Vagina (tissue), 2 donors: ENCODE measurements at regions not wholly inside any gene's neighbourhood (a gene's known extent, or its start where the extent isn't known, plus 50 kb on each side); places are given as distances from the start of the nearest gene placed in this dataset.
"Not testable (repeated sequence)": the region's sequence is repeated elsewhere in the genome, so short reads cannot be mapped to it uniquely, and the experiment has no call there.

ENCODE experiments used
- DNase-seq, 2 donors: peaks; one replicate each; pipeline ENCODE4 v3.0.0-alpha.2; 2017; ENCODE audit errors: extremely low spot score in 2 of 2
- H3K27ac ChIP-seq: fragments of 200-600 bp; sonication (generic); one replicate; pipeline ENCODE4 v1.5.1; 2019
- H3K27me3 ChIP-seq: fragments of 200-600 bp; sonication (generic); one replicate; pipeline ENCODE4 v1.5.1; 2019
- H3K36me3 ChIP-seq, 2 donors: fragments of 200-600 bp; sonication (generic); one replicate each; pipeline ENCODE4 v1.5.1; 2017 to 2019
- H3K4me1 ChIP-seq: fragments of 200-600 bp; sonication (generic); one replicate; pipeline ENCODE4 v1.5.1; 2019
- H3K4me3 ChIP-seq, 2 donors: fragments of 200-600 bp; sonication (generic); 1 replicate in 1 of 2; 2 replicates in 1 of 2; pipeline ENCODE4 v1.5.1; 2016 to 2019
- H3K9me3 ChIP-seq: fragments of 200-600 bp; sonication (generic); one replicate; pipeline ENCODE4 v1.5.1; 2019
- POLR2A ChIP-seq, 2 donors: fragments of 450-650 bp; IDR thresholded peaks; one replicate each; pipeline ENCODE4 v1.6.1; 2017; ENCODE audit warnings: antibody characterized with exemption in 2 of 2, mild to moderate bottlenecking in 2 of 2, moderate library complexity in 2 of 2
- POLR2AphosphoS5 ChIP-seq, 2 donors: sonication (generic); formaldehyde crosslinking; IDR thresholded peaks; one replicate each; pipeline ENCODE4 v1.9.0; 2017; ENCODE audit warnings: antibody characterized with exemption in 2 of 2, mild to moderate bottlenecking in 2 of 2, low read depth in 1 of 2; ENCODE audit not compliant: insufficient read depth in 1 of 2
- intact Hi-C: fragments of 100-400 bp; cut with DNase I; formaldehyde crosslinking; loops from one replicate; pipeline ENCODE4 v1.15.1; 2023
- TF ChIP-seq, protein P1 (sequence below), 3 experiments: fragments of 450-650 bp in 2 of 3; fragments of 200-600 bp in 1 of 3; sonication (generic) in 1 of 3; IDR thresholded peaks; one replicate each; pipeline ENCODE4 v1.5.1; 2017 to 2019; ENCODE audit warnings: antibody characterized with exemption in 3 of 3, mild to moderate bottlenecking in 2 of 3, moderate library complexity in 2 of 3

DNA sequence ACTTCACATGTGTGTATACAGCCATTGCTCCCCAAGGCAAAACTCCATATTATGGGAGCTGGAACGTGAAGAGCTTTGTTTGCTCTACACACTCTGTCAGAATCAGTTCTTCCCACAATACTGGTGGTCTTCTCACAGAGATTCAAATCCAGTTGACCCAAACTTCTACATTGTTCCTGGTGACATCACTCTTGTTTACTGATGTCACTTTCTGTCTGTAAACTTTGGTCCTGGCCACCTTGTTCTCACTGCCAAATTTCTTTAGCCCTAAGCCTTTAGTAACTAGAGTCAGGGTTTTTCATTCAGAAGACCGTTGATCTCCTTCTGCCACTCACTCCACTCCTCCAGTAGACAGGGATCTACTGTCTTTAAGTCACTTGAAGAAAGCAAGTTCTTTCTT is 386.0 kb upstream of the ZEB2 start:
- Histone ChIP-seq H3K27me3 (no peaks in the 10 kb centered on the region), H3K4me1 (no peaks in the 10 kb centered on the region), H3K36me3 (no peaks in the 10 kb centered on the region), H3K27ac (no peak overlapping the region), H3K9me3 (no peaks in the 10 kb centered on the region), H3K4me3 (no peak overlapping the region)
- no peak for DNase-seq
- intact Hi-C loops, result no loop called here
- TF ChIP-seq, protein P1, sequence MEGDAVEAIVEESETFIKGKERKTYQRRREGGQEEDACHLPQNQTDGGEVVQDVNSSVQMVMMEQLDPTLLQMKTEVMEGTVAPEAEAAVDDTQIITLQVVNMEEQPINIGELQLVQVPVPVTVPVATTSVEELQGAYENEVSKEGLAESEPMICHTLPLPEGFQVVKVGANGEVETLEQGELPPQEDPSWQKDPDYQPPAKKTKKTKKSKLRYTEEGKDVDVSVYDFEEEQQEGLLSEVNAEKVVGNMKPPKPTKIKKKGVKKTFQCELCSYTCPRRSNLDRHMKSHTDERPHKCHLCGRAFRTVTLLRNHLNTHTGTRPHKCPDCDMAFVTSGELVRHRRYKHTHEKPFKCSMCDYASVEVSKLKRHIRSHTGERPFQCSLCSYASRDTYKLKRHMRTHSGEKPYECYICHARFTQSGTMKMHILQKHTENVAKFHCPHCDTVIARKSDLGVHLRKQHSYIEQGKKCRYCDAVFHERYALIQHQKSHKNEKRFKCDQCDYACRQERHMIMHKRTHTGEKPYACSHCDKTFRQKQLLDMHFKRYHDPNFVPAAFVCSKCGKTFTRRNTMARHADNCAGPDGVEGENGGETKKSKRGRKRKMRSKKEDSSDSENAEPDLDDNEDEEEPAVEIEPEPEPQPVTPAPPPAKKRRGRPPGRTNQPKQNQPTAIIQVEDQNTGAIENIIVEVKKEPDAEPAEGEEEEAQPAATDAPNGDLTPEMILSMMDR (IDR thresholded peaks at IDR 0.05), result no peak
- TF ChIP-seq POLR2AphosphoS5 (IDR thresholded peaks at IDR 0.05; ENCODE audit: insufficient read depth in 1 of 2, low read depth in 1 of 2) (no peak), POLR2A (IDR thresholded peaks at IDR 0.05) (no peak)

DNA sequence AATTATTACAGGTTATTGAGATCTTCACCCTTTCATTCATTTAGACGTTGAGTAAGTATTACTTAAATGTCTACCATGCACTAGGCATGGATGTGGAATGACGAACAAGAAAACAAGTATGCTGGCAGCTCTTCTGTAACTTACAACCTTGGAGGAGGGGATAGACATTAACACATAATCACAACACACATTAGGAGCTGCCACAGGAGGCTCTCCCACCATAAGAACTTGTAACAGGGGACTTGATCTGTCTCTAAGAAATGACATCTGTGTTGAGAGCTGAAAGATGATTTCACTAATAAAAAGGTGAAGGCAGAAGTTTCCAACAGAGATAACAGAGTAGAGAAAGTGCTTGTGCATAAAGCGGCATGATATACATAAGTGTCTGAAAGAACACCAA is 384.7 kb upstream of the ZEB2 start:
- intact Hi-C loops, result no loop called here
- H3K9me3 ChIP-seq, result no peaks in the 10 kb centered on the region
- H3K27me3 ChIP-seq, result no peaks in the 10 kb centered on the region
- no peaks in the 10 kb centered on the region for H3K4me1 ChIP-seq
- H3K36me3 ChIP-seq, result no peaks in the 10 kb centered on the region
- no peak overlapping the region for H3K27ac ChIP-seq
- DNase-seq, result no peak
- TF ChIP-seq, protein P1 (IDR thresholded peaks at IDR 0.05), result no peak
- TF ChIP-seq POLR2A (IDR thresholded peaks at IDR 0.05) (no peak), POLR2AphosphoS5 (IDR thresholded peaks at IDR 0.05; ENCODE audit: insufficient read depth in 1 of 2, low read depth in 1 of 2) (no peak)
- no peak overlapping the region for H3K4me3 ChIP-seq

DNA sequence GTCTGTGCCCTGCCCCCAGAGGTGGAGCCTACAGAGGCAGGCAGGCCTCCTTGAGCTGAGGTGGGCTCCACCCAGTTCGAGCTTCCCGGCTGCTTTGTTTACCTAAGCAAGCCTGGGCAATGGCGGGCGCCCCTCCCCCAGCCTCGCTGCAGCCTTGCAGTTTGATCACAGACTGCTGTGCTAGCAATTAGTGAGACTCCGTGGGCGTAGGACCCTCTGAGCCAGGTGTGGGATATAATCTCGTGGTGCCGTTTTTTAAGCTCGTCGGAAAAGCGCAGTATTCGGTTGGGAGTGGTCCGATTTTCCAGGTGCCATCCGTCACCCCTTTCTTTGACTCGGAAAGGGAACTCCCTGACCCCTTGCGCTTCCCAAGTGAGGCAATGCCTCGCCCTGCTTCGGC is 383.1 kb upstream of the ZEB2 start:
- DNase-seq, H3K9me3 ChIP-seq, H3K27ac ChIP-seq, H3K4me1 ChIP-seq, H3K27me3 ChIP-seq, H3K4me3 ChIP-seq, intact Hi-C loops, H3K36me3 ChIP-seq: not testable (repeated sequence)

DNA sequence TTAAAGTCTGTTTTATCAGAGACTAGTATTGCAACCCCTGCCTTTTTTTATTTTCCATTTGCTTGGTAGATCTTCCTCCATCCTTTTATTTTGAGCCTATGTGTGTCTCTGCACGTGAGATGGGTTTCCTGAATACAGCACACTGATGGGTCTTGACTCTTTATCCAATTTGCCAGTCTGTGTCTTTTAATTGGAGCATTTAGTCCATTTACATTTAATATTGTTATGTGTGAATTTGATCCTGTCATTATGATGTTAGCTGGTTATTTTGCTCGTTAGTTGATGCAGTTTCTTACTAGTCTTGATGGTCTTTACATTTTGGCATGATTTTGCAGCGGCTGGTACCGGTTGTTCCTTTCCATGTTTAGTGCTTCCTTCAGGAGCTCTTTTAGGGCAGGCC is 381.5 kb upstream of the ZEB2 start:
- H3K27ac ChIP-seq, H3K9me3 ChIP-seq, H3K4me3 ChIP-seq, H3K36me3 ChIP-seq, DNase-seq, H3K27me3 ChIP-seq, H3K4me1 ChIP-seq, intact Hi-C loops: not testable (repeated sequence)

DNA sequence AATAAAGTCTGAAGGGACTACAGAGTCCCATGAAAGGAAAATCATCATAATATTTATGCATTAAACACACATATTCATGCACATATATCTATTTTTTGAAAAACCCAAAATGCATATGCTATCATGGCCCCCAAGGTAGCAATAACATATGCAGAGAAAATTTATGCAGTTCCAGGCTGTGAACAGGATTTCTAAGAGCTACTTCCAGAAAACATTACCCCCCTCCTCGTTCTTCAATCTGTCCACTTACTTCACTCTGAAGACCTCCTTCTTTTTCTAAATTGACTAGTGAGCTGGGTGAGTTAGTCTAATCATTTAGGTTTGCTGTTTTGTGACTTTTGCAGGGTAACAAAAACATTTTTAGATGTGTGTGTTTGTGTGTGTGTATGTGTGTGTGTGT is 376.4 kb upstream of the ZEB2 start:
- DNase-seq, result no peak
- Histone ChIP-seq H3K9me3 (no peaks in the 10 kb centered on the region), H3K4me1 (no peaks in the 10 kb centered on the region), H3K27me3 (no peaks in the 10 kb centered on the region), H3K36me3 (no peaks in the 10 kb centered on the region), H3K27ac (no peak overlapping the region), H3K4me3 (no peak overlapping the region)
- intact Hi-C loops, result no loop called here
- TF ChIP-seq POLR2AphosphoS5 (IDR thresholded peaks at IDR 0.05; ENCODE audit: insufficient read depth in 1 of 2, low read depth in 1 of 2), result no peak
- TF ChIP-seq, protein P1 (IDR thresholded peaks at IDR 0.05), result no peak
- TF ChIP-seq POLR2A (IDR thresholded peaks at IDR 0.05), result no peak

DNA sequence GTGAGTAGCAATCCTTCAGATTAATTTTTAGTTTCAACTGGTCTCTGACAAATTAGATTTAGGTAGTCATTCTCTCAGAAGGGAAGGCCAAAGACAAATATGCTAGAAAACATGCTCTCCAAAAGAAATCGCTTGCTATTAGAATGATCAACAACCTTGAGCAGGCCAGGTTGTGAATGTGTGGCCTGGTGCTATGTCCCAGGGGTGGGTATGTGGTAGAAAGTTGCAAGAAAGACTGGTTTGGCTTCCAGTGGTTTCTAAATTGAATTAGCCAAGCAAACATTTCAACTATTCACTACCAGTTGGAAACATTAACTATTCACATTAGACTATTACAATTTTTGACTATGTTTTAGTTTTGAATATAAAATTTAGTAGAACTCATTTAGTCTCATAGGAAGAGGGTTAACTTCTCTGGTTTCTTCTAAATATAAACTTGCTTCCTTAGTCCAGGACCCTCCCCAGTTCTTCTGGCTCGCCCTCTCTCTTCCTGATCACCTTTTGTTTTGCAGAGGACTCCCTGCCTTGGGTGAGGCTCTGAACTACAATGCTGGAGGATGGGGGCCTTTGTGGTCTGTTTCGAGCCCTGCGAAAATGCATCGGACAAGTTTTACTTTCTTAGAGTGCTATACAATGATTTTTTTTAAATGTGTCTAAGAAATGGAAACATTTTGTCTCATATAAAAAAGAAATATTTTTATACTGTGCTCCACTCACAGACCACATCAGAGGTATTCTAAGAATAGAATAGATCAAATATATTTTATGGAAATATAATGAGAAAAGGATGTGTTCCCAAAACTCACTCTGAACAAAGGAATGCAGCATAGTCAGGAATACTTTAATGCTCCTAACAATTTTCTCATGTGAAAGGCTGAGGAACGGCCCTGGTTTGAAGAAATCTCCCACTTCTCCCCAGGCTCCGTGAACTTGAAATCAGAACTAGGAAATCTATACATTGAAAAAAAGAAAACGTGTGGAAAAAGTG is 375.0 kb upstream of the ZEB2 start:
- no peak for TF ChIP-seq POLR2AphosphoS5 (IDR thresholded peaks at IDR 0.05; ENCODE audit: insufficient read depth in 1 of 2, low read depth in 1 of 2)
- no peak for TF ChIP-seq POLR2A (IDR thresholded peaks at IDR 0.05)
- TF ChIP-seq, protein P1 (IDR thresholded peaks at IDR 0.05), result no peak
- intact Hi-C loops, result no loop called here
- Histone ChIP-seq H3K27me3 (no peaks in the 10 kb centered on the region), H3K27ac (no peak overlapping the region), H3K36me3 (no peaks in the 10 kb centered on the region), H3K4me1 (no peaks in the 10 kb centered on the region), H3K9me3 (no peaks in the 10 kb centered on the region), H3K4me3 (no peak overlapping the region)
- DNase-seq, result no peak
